Karpas-422 (cell line): ENCODE measurements at regions not wholly inside any gene's neighbourhood (a gene's known extent, or its start where the extent isn't known, plus 50 kb on each side); places are given as distances from the start of the nearest gene placed in this dataset.
"Not testable (repeated sequence)": the region's sequence is repeated elsewhere in the genome, so short reads cannot be mapped to it uniquely, and the experiment has no call there.

Source experiments
- DNase-seq: peaks from one replicate; pipeline ENCODE4 v3.0.0-alpha.2; 2015
- H2AFZ ChIP-seq: fragments of 200-600 bp; sonication (generic); 2 replicates; pipeline ENCODE4 v1.6.1; 2014; ENCODE audit warnings: antibody characterized with exemption, low read length, mixed read lengths
- H3K27ac ChIP-seq: fragments of 200-600 bp; sonication (generic); 2 replicates; pipeline ENCODE4 v1.5.1; 2014; ENCODE audit warnings: mild to moderate bottlenecking, low read length, moderate library complexity
- H3K27me3 ChIP-seq: fragments of 200-600 bp; sonication (generic); 2 replicates; pipeline ENCODE4 v1.6.1; 2014; ENCODE audit warnings: low read length, mixed read lengths
- H3K36me3 ChIP-seq: fragments of 200-600 bp; sonication (generic); 2 replicates; pipeline ENCODE4 v1.6.1; 2014; ENCODE audit warnings: low read length, mixed read lengths; ENCODE audit not compliant: insufficient read depth
- H3K4me1 ChIP-seq: fragments of 200-600 bp; sonication (generic); 2 replicates; pipeline ENCODE4 v1.6.1; 2014; ENCODE audit warnings: mild to moderate bottlenecking, low read length, mixed read lengths
- H3K4me2 ChIP-seq: fragments of 200-600 bp; sonication (generic); 2 replicates; pipeline ENCODE4 v1.6.1; 2014; ENCODE audit warnings: low read length, low read depth, mild to moderate bottlenecking; ENCODE audit not compliant: poor library complexity, severe bottlenecking
- H3K4me3 ChIP-seq: fragments of 200-600 bp; sonication (generic); 2 replicates; pipeline ENCODE4 v1.5.1; 2014; ENCODE audit warnings: mild to moderate bottlenecking, antibody characterized with exemption, low read length, mixed read lengths
- H3K79me2 ChIP-seq: fragments of 200-600 bp; sonication (generic); 2 replicates; pipeline ENCODE4 v1.6.1; 2014; ENCODE audit warnings: mild to moderate bottlenecking, low read length, mixed read lengths
- H3K9ac ChIP-seq: fragments of 200-600 bp; sonication (generic); 2 replicates; pipeline ENCODE4 v1.6.0; 2014; ENCODE audit warnings: low read length
- H3K9me2 ChIP-seq: fragments of 200-600 bp; sonication (generic), shearing (Covaris generic); replicated peaks from 2 replicates; pipeline ENCODE4 v1.6.0; 2014; ENCODE audit warnings: mild to moderate bottlenecking, low read length, moderate library complexity; ENCODE audit not compliant: insufficient read depth
- H3K9me3 ChIP-seq: fragments of 300-700, 200-600 bp; sonication (generic); 2 replicates; pipeline ENCODE4 v1.6.1; 2014; ENCODE audit warnings: low read length, mixed read lengths
- H4K20me1 ChIP-seq: fragments of 200-600 bp; sonication (generic); 2 replicates; pipeline ENCODE4 v1.6.1; 2014; ENCODE audit warnings: mild to moderate bottlenecking, antibody characterized with exemption, low read length, low read depth; ENCODE audit not compliant: insufficient read depth

- Histone ChIP-seq H3K9me2 (no peaks in the 10 kb centered on the region), H3K36me3 (0 out of 2 replicates have a peak, but pooled peaks cover 5% of the 10 kb centered on the region), H3K9me3 (no peaks in the 10 kb centered on the region), H3K4me3 (no peak overlapping the region), H3K27me3 (no peaks in the 10 kb centered on the region), H3K9ac (no peak overlapping the region), H3K27ac (no peak overlapping the region), H2AFZ (no peak overlapping the region), H3K79me2 (no peaks in the 10 kb centered on the region), H4K20me1 (no peaks in the 10 kb centered on the region), H3K4me1 (peaks cover 3% of the 10 kb centered on the region), H3K4me2 (no peak overlapping the region)
- no peak for DNase-seq
Observed at GRCh38 chr7:11261470-11261869, 287.8 kb downstream of the PHF14 start.

DNA sequence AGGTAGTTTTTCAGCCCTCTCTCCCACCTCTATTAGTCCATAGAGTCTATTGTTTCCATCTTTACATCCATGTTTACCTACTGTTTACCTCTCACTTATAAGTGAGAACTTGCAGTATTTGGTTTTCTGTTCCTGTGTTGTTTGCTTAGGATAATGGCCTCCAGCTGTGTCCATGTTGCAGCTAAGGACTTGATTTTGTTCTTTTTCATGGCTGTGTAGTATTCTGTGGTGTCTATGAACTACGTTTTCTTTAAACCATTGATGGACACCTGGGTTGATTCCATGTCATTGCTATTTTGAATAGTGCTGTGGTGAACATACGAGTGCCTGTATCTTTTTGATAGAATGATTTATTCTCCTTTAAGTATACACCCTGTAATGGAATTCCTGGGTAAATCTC, 292.4 kb downstream of the PHF14 start:
- H3K27me3 ChIP-seq: no peaks in the 10 kb centered on the region
- H3K9me3 ChIP-seq: peaks cover 6% of the 10 kb centered on the region
- H3K4me2 ChIP-seq: no peak overlapping the region
- H3K36me3 ChIP-seq: no peaks in the 10 kb centered on the region; the same call in 1 of the 2 replicates
- H3K9me2 ChIP-seq: no peaks in the 10 kb centered on the region
- no peak overlapping the region for H3K9ac ChIP-seq
- no peak for DNase-seq
- H4K20me1 ChIP-seq: no peaks in the 10 kb centered on the region
- no peak overlapping the region for H3K4me3 ChIP-seq
- H3K79me2 ChIP-seq: no peaks in the 10 kb centered on the region
- peaks cover 12% of the 10 kb centered on the region for H3K4me1 ChIP-seq
- no peak overlapping the region for H2AFZ ChIP-seq
- H3K27ac ChIP-seq: no peak overlapping the region

GRCh38 chr7:11272352-11272751, 298.7 kb downstream of the PHF14 start:
- Histone ChIP-seq H3K79me2 (no peaks in the 10 kb centered on the region), H3K27me3 (no peaks in the 10 kb centered on the region), H3K9me3 (peaks cover 6% of the 10 kb centered on the region), H2AFZ (no peak overlapping the region), H3K4me2 (no peak overlapping the region), H3K27ac (no peak overlapping the region), H3K4me1 (peaks cover 29% of the 10 kb centered on the region), H4K20me1 (no peaks in the 10 kb centered on the region), H3K9ac (no peak overlapping the region), H3K4me3 (no peak overlapping the region), H3K9me2 (no peaks in the 10 kb centered on the region), H3K36me3 (no peaks in the 10 kb centered on the region; the same call in 1 of the 2 replicates)
- DNase-seq: no peak

GRCh38 chr7:11274074-11274473, 300.4 kb downstream of the PHF14 start:
- Histone ChIP-seq H2AFZ (no peak overlapping the region), H3K27me3 (no peaks in the 10 kb centered on the region), H3K9ac (no peak overlapping the region), H3K4me3 (no peak overlapping the region), H3K9me2 (no peaks in the 10 kb centered on the region), H3K9me3 (no peaks in the 10 kb centered on the region), H3K79me2 (no peaks in the 10 kb centered on the region), H3K4me1 (peaks cover 39% of the 10 kb centered on the region), H4K20me1 (no peaks in the 10 kb centered on the region), H3K4me2 (no peak overlapping the region), H3K27ac (no peak overlapping the region), H3K36me3 (no peaks in the 10 kb centered on the region)
- no peak for DNase-seq

DNA sequence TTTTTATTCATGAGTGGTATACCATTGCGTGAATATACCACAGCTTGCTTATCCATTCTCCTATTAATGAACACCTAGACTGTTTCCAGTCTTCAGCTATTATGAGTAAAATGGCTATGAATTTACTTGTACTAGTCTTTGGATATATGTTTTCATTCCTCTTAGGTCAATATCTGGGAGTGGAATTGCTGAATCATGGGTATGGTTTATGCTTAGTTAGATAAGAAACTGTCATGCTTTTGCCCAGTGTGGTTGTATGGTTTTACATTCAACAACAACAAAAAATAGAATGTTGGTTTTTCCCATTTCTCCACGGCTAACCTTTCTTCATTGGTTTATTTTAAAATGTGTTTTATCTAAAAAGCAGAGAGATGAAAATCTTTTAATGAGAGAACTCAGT, 308.3 kb downstream of the PHF14 start:
- H4K20me1 ChIP-seq: no peaks in the 10 kb centered on the region
- no peak overlapping the region for H3K9ac ChIP-seq

DNA sequence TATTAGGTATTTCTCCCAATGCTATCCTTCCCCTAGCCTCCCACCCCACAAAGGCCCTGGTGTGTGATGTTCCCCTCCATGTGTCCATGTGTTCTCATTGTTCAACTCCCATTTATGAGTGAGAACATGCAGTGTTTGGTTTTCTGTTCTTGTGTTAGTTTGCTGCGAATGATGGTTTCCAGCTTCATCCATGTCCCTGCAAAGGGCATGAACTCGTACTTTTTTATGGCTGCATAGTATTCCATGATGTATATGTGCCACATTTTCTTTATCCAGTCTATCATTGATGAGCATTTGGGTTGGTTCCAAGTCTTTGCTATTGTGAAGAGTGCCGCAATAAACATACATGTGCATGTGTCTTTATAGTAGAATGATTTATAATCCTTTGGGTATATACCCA, 309.9 kb downstream of the PHF14 start:
- DNase-seq, H3K79me2 ChIP-seq, H3K9ac ChIP-seq, H2AFZ ChIP-seq, H3K36me3 ChIP-seq, H3K27ac ChIP-seq, H4K20me1 ChIP-seq, H3K4me2 ChIP-seq, H3K9me2 ChIP-seq, H3K4me1 ChIP-seq, H3K9me3 ChIP-seq, H3K27me3 ChIP-seq, H3K4me3 ChIP-seq: not testable (repeated sequence)

More for the DNA sequence above, 308.3 kb downstream of the PHF14 start:
- no peaks in the 10 kb centered on the region for H3K9me3 ChIP-seq
- no peak for DNase-seq
- peaks cover 14% of the 10 kb centered on the region for H3K4me1 ChIP-seq
- H3K79me2 ChIP-seq: no peaks in the 10 kb centered on the region
- H3K27me3 ChIP-seq: no peaks in the 10 kb centered on the region
- no peaks in the 10 kb centered on the region for H3K36me3 ChIP-seq
- H3K27ac ChIP-seq: no peak overlapping the region
- H2AFZ ChIP-seq: no peak overlapping the region
- no peaks in the 10 kb centered on the region for H3K9me2 ChIP-seq
- no peak overlapping the region for H3K4me2 ChIP-seq
- H3K4me3 ChIP-seq: no peak overlapping the region

DNA sequence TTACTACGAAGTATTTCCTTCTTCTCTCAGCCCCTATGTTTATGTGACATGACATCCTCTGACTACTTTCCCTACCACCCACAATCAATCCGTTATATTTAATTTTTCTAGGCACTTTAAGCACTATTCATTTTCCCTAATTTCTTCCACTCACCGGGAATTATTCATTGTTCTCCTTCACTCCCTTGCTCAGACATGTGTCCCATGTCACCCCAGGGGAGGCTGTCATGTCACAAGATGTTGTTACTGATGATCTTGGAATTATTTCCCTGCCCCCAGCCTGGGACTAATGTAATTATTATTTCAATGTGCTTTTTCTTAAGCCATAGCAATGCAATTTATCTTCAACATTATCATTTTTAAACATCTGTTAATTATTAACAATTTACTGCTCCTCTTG, 317.2 kb downstream of the PHF14 start:
- no peaks in the 10 kb centered on the region for H3K27me3 ChIP-seq
- no peak overlapping the region for H3K4me2 ChIP-seq
- no peaks in the 10 kb centered on the region for H3K9me2 ChIP-seq
- H3K9ac ChIP-seq: no peak overlapping the region
- no peak overlapping the region for H3K4me3 ChIP-seq
- H2AFZ ChIP-seq: no peak overlapping the region
- H3K27ac ChIP-seq: no peak overlapping the region
- H3K36me3 ChIP-seq: no peaks in the 10 kb centered on the region
- H3K9me3 ChIP-seq: no peaks in the 10 kb centered on the region
- H4K20me1 ChIP-seq: no peaks in the 10 kb centered on the region
- H3K4me1 ChIP-seq: no peaks in the 10 kb centered on the region; the same call in 1 of the 2 replicates
- H3K79me2 ChIP-seq: no peaks in the 10 kb centered on the region
- DNase-seq: no peak

- Histone ChIP-seq H3K36me3 (no peaks in the 10 kb centered on the region), H3K4me3 (no peak overlapping the region), H3K9ac (no peak overlapping the region), H3K79me2 (no peaks in the 10 kb centered on the region), H4K20me1 (no peaks in the 10 kb centered on the region), H3K4me2 (no peak overlapping the region), H3K27ac (no peak overlapping the region), H2AFZ (no peak overlapping the region), H3K9me3 (no peaks in the 10 kb centered on the region), H3K9me2 (no peaks in the 10 kb centered on the region; the same call in 1 of the 2 replicates), H3K27me3 (no peaks in the 10 kb centered on the region), H3K4me1 (no peaks in the 10 kb centered on the region; the same call in 1 of the 2 replicates)
- DNase-seq: no peak
Observed at GRCh38 chr7:11294218-11294617, 320.5 kb downstream of the PHF14 start.

DNA sequence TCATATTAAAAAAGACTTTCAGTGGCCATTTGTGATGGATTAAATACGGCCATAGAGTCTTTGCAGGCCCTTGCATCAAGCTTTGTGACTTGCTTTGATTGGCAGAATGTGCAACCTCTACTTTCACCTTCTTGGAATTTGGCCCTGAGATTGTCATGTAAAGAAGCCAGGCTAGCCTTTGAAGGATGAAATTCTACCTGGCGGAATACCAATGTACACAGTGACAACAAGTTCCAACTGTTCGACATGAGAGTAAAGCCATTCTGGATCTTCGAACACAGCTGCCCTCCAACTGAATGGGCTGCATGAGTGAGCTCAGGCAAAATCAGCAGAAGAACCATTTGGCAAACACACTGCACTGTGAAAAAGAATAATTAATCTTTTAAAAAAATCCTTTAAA, 321.3 kb downstream of the PHF14 start:
- Histone ChIP-seq H3K27ac (no peak overlapping the region), H3K4me1 (no peaks in the 10 kb centered on the region; the same call in 1 of the 2 replicates), H3K4me3 (no peak overlapping the region), H2AFZ (no peak overlapping the region), H3K4me2 (no peak overlapping the region), H3K9ac (no peak overlapping the region), H3K9me3 (no peaks in the 10 kb centered on the region), H3K9me2 (no peaks in the 10 kb centered on the region; the same call in 1 of the 2 replicates), H4K20me1 (no peaks in the 10 kb centered on the region), H3K36me3 (no peaks in the 10 kb centered on the region), H3K27me3 (no peaks in the 10 kb centered on the region), H3K79me2 (no peaks in the 10 kb centered on the region)
- DNase-seq: no peak
